ENCODE measurements at regions not wholly inside any gene's neighbourhood (a gene's known extent, or its start where the extent isn't known, plus 50 kb on each side); places are given as distances from the start of the nearest gene placed in this dataset.

DNA sequence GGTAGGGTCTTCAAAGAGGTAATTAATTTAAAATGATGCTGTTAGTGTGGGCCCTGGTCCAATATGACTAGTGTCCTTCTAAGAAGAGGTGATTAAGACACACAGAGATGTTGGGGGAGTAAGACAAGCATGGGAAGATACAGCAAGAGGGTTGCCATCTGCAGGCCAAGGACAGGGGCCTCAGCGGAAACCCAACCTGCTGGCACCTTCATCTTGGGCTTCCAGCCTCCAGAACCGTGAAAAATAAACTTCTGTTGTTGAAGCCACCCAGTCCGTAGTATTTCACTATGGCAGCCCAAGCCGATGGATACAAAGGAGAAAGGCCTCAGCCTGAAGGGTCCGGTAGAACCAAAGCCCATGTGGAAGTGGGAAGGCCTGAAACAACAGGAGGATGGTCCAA, 161.7 kb upstream of the UBE2E1 start:
- no peaks in the 10 kb centered on the region for H3K36me3 Mint-ChIP-seq (ENCODE audit: low read depth)
- no peaks in the 10 kb centered on the region for H3K9me3 Mint-ChIP-seq
- no peaks in the 10 kb centered on the region for H3K4me1 Mint-ChIP-seq (ENCODE audit: low read depth)
- H3K4me3 Mint-ChIP-seq: no peak overlapping the region
- H3K27ac Mint-ChIP-seq: no peak overlapping the region
- H3K27me3 Mint-ChIP-seq: no peaks in the 10 kb centered on the region

DNA sequence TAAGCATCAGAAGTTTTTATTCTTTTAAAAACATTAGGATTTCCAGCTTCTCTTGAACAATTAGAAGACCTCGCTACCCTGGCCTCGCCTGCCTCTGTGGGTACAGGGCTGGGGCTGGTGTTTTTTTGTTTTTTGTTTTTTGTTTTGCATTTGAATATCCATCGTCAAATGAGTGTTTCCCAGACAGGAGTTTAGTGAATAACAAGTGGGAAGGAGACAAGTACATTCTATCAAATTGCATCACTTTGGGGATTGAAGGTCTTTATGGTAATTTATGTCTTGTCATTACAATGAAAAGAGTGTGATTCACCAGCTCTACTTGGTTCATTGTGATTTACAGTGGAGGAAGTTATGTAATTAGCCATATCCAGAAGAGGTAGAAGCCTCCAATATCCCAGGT, 161.1 kb upstream of the UBE2E1 start:
- Mint-ChIP-seq H3K36me3 (ENCODE audit: low read depth) (no peaks in the 10 kb centered on the region), H3K27me3 (no peaks in the 10 kb centered on the region), H3K27ac (no peak overlapping the region), H3K4me1 (ENCODE audit: low read depth) (no peaks in the 10 kb centered on the region), H3K4me3 (no peak overlapping the region), H3K9me3 (no peaks in the 10 kb centered on the region)

DNA sequence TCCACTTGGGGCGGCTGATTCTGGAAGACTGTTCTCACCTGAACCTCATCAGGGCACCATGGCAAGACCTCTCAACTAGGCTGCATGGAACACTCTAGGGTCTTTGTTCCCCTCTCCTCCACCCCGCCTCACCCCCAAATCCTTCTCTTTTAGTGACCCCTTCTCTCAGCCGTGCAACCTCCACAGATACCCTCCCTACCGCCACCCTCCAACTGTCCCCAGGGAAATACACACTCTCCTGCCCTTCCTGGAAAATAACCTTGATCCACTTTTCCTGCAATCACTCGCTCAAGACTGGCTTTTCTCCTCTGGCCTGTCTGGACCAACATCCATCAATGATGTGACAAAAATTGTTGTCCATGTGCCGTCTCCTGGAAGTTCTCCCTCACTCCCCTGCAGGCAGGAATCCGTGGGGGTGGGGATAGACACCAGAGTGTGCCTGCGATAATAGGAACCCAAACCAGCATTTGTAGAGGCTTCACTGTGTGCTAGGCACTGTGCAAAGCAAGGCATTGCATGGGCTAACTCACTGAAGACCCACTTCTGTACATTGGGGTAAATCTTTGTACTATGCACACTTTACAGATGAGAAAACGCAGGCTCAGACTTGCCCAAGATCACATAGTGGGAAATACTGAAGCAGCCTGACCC, 160.1 kb upstream of the UBE2E1 start:
- no peaks in the 10 kb centered on the region for H3K36me3 Mint-ChIP-seq (ENCODE audit: low read depth)
- no peaks in the 10 kb centered on the region for H3K9me3 Mint-ChIP-seq
- no peak overlapping the region for H3K27ac Mint-ChIP-seq
- no peaks in the 10 kb centered on the region for H3K4me1 Mint-ChIP-seq (ENCODE audit: low read depth)
- no peaks in the 10 kb centered on the region for H3K27me3 Mint-ChIP-seq
- H3K4me3 Mint-ChIP-seq: no peak overlapping the region

DNA sequence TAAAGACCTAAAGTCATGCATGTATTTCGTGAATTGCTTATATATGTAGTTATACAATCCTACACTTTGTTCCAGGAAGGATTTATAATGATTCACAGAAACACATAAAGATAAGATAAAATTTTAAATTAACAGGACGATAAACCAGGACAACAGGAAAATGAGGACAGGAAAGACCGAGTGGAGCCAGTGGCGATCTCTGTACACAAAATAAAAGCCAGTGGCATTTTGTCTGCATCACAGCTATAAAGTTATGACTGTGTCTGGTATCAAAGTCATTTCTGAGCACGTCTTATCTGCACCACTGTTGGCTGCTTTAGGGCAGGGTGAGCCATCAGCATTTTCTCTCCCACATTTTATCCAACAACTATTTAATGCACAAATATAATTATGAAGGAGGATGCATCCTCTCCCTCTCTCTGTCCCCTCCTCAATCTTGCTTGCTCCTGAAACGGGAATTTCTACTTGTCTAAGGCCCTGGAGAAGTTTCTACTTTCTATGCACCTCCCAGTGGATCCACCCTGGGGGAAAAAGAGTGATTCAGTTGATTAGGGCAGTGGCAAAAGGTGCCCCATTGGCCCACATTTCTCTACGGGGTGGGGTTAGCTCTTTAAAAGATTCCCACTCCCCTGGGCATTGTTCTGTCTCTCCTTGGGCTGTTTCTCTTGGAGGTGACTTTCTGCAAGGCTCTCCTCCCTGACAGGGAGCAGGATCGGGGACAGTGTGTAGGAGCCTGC, 159.4 kb upstream of the UBE2E1 start:
- Mint-ChIP-seq H3K4me1 (ENCODE audit: low read depth) (no peaks in the 10 kb centered on the region), H3K36me3 (ENCODE audit: low read depth) (no peaks in the 10 kb centered on the region), H3K27ac (no peak overlapping the region), H3K27me3 (no peaks in the 10 kb centered on the region), H3K9me3 (no peaks in the 10 kb centered on the region), H3K4me3 (no peak overlapping the region)

DNA sequence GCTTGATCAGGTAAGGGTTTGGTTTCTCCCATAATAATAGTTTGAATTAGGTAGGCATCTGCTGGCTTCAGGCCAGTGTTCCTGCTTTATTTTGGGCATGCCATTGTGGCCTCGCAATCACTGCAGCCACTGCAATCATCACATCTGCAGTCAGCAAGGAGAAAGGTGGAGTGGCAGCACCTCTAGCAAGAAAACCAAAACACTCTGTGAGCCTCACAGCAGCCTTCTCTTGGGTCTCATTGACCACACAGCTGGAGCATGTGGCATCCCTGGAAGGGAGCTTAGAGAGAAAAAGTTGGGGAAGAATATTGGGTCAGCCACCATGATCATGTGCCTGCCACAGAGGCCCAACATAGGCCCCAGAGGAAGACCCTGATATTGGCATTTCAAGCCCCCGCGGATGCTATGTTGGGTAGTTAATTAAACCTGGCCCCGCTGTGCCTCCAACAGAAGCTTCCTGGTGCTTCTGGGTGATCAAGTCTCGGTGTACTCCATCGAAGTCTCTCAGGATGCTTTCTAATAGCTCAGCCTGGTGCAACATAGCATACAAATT, 158.0 kb upstream of the UBE2E1 start:
- Mint-ChIP-seq H3K36me3 (ENCODE audit: low read depth) (no peaks in the 10 kb centered on the region), H3K4me3 (no peak overlapping the region), H3K9me3 (no peaks in the 10 kb centered on the region), H3K27me3 (no peaks in the 10 kb centered on the region), H3K27ac (no peak overlapping the region), H3K4me1 (ENCODE audit: low read depth) (no peaks in the 10 kb centered on the region)

DNA sequence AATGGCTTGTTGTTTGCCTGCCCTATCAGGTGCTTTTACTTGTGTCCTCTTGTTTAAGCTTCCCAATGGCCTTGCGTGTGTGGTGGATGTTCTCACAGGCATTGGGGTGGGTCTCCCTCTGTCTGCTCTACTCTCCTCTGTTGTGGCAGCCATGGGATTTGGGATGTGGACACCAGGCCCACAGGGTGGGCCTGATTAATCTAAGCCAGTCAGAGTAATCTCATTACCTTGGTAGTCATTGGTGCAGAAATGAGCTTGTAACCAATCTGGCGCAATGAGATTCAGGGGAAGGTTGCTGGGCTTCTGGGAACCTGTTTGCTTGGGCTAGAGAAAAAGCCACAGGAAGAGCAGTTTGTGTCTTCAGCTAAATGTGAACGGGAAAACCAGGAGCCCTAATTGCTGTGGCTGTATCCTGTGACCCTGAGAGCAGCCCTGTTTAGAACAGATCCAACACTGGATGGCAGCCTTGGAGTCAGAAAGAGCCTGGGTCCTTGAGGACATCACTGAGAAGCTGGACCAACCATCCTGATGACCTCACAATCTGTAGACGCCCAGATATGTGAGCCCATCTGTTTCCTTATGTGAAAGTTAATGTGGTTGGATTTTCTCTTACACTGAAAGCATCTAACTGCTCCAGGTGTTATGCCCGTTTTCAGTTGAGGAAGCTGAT, 157.3 kb upstream of the UBE2E1 start:
- Mint-ChIP-seq H3K4me3 (no peak overlapping the region), H3K27me3 (no peaks in the 10 kb centered on the region), H3K27ac (no peak overlapping the region), H3K9me3 (no peaks in the 10 kb centered on the region), H3K4me1 (ENCODE audit: low read depth) (peaks cover 2% of the 10 kb centered on the region), H3K36me3 (ENCODE audit: low read depth) (no peaks in the 10 kb centered on the region)

DNA sequence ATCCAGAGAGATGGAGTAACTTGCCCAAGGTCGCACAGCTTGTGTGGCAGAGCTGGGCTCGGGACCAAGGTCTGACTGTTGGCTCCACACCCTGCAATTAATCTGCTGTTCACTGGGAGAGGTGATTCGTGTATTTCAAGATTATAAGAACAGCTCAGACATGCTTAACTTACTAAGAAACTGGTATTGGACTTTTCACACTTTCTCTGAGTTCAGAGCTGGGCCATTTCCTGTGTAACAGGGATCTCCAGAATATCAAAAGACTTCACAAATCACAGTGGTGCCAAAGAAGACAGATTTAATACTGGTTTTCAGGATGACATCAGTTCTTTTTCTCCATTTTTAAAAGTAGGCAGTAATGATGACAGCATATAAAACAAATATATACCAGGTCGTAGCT, 156.8 kb upstream of the UBE2E1 start:
- Mint-ChIP-seq H3K4me3 (no peak overlapping the region), H3K36me3 (ENCODE audit: low read depth) (no peaks in the 10 kb centered on the region), H3K9me3 (no peaks in the 10 kb centered on the region), H3K27me3 (no peaks in the 10 kb centered on the region), H3K27ac (no peak overlapping the region), H3K4me1 (ENCODE audit: low read depth) (peaks cover 7% of the 10 kb centered on the region)

DNA sequence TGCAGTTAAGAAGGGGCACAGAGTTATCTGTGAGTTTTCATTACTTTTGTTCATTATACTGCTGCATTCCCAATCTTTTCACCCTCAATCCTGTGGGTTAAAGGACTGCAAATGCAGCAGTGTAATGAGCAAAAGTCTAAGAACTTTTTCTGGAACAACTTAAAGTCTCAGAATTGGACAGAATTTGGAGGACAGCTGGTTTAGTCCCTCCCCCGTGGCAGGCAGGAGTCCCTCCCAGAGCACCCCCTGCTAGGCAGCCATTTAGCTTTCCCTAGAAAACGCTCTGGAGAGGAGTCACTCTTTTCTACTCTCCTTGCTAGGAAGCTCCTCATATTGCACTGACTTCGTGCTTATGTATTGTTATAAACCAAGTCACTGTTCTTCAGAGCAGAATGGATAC, 156.3 kb upstream of the UBE2E1 start:
- no peak overlapping the region for H3K4me3 Mint-ChIP-seq
- H3K4me1 Mint-ChIP-seq (ENCODE audit: low read depth): peaks cover 12% of the 10 kb centered on the region
- H3K27ac Mint-ChIP-seq: no peak overlapping the region
- no peaks in the 10 kb centered on the region for H3K27me3 Mint-ChIP-seq
- no peaks in the 10 kb centered on the region for H3K36me3 Mint-ChIP-seq (ENCODE audit: low read depth)
- H3K9me3 Mint-ChIP-seq: no peaks in the 10 kb centered on the region

DNA sequence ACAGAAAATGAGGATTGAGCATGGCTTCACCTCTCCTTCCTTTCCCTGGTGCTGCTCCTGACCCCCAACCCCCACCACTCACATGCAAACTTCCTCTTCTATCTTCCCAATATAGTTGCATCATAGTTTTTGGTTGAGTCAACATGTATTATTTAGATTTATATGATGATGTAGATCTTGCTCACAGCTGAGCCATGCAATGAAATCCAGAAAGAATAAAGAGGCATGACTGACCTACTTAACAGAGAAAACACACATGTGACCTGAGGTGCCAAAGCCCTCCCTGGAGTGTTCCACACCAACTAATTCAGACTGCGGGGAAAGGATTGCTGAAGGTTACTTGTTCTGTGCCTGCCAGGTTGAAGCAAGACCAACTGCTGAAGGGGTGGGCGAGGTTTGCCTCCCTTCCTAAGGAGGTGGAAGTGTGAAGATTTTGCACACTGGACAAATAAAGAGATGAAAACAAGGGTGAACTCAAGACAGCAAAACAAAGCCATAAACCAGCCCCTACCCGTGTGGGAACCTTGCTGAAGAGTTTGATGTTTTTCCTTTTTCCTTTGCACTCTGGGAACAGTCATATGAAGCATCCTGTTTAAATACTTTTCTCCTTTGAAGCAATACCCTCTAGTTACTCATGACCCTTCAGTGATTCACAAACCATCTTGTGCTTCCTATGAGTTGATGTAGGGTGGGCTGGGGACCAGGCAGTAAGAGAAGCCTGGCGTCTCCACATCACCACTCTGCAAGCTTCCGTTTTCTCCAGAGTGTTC, 155.2 kb upstream of the UBE2E1 start:
- Mint-ChIP-seq H3K4me1 (ENCODE audit: low read depth) (peaks cover 15% of the 10 kb centered on the region), H3K27ac (no peak overlapping the region), H3K9me3 (peaks cover under 1% of the 10 kb centered on the region), H3K36me3 (ENCODE audit: low read depth) (no peaks in the 10 kb centered on the region), H3K27me3 (no peaks in the 10 kb centered on the region), H3K4me3 (no peak overlapping the region)

DNA sequence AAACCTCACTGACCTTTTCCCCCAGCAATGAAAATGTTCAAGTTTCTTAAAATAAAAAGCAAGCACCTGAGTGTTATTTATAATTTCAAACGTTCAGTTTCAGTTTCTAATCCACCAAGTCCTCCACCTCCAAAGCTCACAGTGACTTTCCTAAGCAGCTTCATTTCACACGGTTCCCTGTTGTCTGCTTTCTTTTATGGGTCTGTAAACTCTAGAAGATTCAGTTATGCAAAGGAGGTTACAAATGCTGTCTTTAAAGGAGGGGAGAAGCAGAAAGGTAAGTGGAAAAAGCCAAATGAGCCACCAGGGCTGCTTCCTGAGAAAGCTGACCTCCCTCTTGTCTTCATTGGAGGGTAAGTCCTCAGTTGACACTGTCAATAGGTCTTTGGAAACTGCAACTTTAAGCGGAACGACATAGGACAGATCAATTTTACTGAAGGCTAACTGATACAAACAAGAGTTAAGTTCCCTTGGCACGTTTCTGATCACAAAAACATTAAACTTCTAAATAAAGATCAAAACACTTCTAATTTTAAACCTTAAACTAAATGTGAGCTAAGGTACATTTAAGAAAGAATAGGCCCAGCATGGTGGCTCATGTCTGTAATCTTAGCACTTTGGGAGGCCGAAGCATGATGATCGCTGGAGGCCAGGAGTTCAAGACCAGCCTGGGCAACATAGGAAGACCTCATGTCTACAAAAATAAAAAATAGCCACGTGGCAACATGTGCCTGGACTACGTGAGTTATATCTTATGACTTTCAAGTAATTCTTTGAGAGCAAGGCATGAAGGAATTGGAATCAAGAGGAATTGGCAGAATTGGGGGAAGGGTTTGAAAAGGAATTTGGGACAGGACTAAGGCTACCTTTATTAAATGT, 151.9 kb upstream of the UBE2E1 start:
- no peak overlapping the region for H3K4me3 Mint-ChIP-seq
- H3K9me3 Mint-ChIP-seq: peaks cover 6% of the 10 kb centered on the region
- H3K27ac Mint-ChIP-seq: no peak overlapping the region
- no peaks in the 10 kb centered on the region for H3K27me3 Mint-ChIP-seq
- peaks cover 18% of the 10 kb centered on the region for H3K4me1 Mint-ChIP-seq (ENCODE audit: low read depth)
- no peaks in the 10 kb centered on the region for H3K36me3 Mint-ChIP-seq (ENCODE audit: low read depth)

DNA sequence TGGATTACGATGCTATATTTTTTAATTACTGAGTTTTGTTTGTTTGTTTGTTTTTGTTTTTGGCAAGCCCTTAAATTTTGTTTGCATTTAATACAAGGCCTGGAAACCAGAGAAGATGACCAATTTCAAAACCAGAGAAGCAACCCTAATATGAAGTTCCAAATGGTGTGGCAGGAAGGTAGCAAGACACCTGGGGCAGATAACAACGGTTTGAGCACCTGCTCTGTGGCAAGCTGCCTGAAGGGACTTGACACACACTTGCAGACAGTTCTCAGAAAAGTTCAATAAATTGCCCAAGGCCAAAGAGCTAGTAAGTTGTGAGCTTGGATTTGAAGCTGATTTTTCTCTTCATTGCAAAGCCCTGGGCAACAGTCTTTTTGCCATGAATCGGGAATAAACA, 151.2 kb upstream of the UBE2E1 start:
- Mint-ChIP-seq H3K4me1 (ENCODE audit: low read depth) (peaks cover 19% of the 10 kb centered on the region), H3K36me3 (ENCODE audit: low read depth) (no peaks in the 10 kb centered on the region), H3K9me3 (peaks cover 6% of the 10 kb centered on the region), H3K27ac (no peak overlapping the region), H3K27me3 (no peaks in the 10 kb centered on the region), H3K4me3 (no peak overlapping the region)

DNA sequence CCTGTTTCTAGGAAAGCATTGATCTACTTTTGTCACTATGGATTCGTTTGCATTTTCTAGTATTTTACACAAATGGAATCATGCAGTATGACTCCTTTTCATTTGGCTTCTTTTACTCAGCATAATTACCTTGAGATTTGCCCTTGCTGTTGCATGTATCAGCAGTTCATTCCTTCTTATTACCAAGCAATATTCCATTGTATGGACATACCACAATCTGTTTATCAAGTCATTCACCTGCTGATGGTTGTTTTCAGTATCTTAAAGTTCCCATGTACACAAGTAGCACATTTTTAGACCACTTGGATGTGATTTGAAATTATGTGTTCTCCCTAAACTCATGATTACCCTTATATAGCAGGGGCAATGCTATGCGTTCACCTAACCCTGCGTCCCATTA, 150.0 kb upstream of the UBE2E1 start:
- H3K9me3 Mint-ChIP-seq: peaks cover 6% of the 10 kb centered on the region

DNA sequence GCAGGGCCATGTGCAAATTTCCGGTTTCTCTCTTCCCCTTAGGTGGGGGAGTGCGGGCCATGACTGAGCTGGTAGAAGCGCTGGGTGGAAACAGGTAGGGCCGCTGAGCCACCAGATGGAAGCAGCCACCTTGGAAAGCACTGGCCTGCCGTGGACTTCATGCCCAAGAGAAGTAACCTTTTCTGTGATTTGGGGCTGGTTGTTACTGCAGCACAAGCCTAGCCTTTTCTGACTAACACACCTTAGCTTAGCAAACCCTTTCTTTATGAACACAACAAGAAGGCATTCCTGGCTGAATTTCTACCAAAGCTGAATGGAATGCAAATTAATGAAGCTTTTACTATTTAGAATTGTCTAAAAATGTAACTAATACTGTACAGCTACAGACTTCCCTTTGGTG, 149.6 kb upstream of the UBE2E1 start:
- Mint-ChIP-seq H3K9me3 (peaks cover 6% of the 10 kb centered on the region), H3K36me3 (ENCODE audit: low read depth) (no peaks in the 10 kb centered on the region), H3K27me3 (peaks cover 9% of the 10 kb centered on the region), H3K4me1 (ENCODE audit: low read depth) (peaks cover 19% of the 10 kb centered on the region), H3K4me3 (no peak overlapping the region), H3K27ac (no peak overlapping the region)

More for the DNA sequence above, 150.0 kb upstream of the UBE2E1 start:
- Mint-ChIP-seq H3K4me1 (ENCODE audit: low read depth) (peaks cover 19% of the 10 kb centered on the region), H3K36me3 (ENCODE audit: low read depth) (no peaks in the 10 kb centered on the region), H3K27me3 (peaks cover 6% of the 10 kb centered on the region), H3K4me3 (no peak overlapping the region), H3K27ac (peak overlapping the region; percentile 22)

DNA sequence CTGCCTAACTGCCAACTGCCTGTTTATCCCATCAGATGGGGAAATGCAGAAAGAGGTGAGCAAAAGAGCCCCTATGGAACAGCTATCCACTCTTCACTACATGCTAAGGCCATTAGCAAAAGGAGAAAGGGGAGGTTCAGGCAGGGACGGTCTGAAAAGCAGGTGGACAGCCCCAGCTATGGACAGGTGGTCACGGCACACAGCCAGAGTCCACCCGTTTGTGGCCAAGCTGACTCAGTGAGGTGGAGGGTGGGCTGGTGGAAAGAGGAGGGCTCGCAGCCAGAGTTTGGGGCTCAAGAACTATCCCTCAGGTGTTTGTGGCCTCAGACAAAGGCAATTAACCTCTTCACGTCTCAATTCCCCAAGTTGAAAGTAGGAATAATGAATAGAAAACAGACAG, 148.9 kb upstream of the UBE2E1 start:
- Mint-ChIP-seq H3K36me3 (ENCODE audit: low read depth) (no peaks in the 10 kb centered on the region), H3K4me3 (no peak overlapping the region), H3K4me1 (ENCODE audit: low read depth) (peaks cover 21% of the 10 kb centered on the region), H3K9me3 (peaks cover 6% of the 10 kb centered on the region), H3K27ac (no peak overlapping the region), H3K27me3 (peaks cover 9% of the 10 kb centered on the region)
